WERI-Rb-1 (cell line): ENCODE measurements at regions not wholly inside any gene's neighbourhood (a gene's known extent, or its start where the extent isn't known, plus 50 kb on each side); places are given as distances from the start of the nearest gene placed in this dataset.

Experiments used
- DNase-seq: peaks from one replicate; pipeline ENCODE4 v3.0.0-alpha.2; 2020
- H3K27ac ChIP-seq: fragments of 250-450 bp; sonication (Bioruptor Pico); 2 replicates; pipeline ENCODE4 v1.5.1; 2020; ENCODE audit warnings: mild to moderate bottlenecking, moderate library complexity
- H3K27me3 ChIP-seq: fragments of 250-450 bp; sonication (Bioruptor Pico); 2 replicates; pipeline ENCODE4 v1.5.1; 2021; ENCODE audit warnings: mild to moderate bottlenecking, low read depth, moderate library complexity; ENCODE audit not compliant: insufficient read depth, severe bottlenecking
- H3K36me3 ChIP-seq: fragments of 250-450 bp; sonication (Bioruptor Pico); 2 replicates; pipeline ENCODE4 v1.5.1; 2020; ENCODE audit warnings: mild to moderate bottlenecking, moderate library complexity
- H3K4me3 ChIP-seq: 2 replicates; pipeline ENCODE4 v1.5.1; 2011; ENCODE audit warnings: low read depth, mild to moderate bottlenecking, control low read depth, low read length
- H3K9me3 ChIP-seq: fragments of 250-450 bp; sonication (Bioruptor Pico); 2 replicates; pipeline ENCODE4 v1.5.1; 2021; ENCODE audit warnings: mild to moderate bottlenecking, moderate library complexity; ENCODE audit not compliant: severe bottlenecking
- CTCF ChIP-seq: IDR thresholded peaks from 2 replicates; pipeline ENCODE4 v1.5.1; 2011; ENCODE audit warnings: low read depth, mild to moderate bottlenecking, control low read depth, inconsistent platforms, low read length

GRCh38 chr3:147945968-147946519 lies 536.9 kb downstream of the ZIC1 start:
- Histone ChIP-seq H3K4me3 (no peak overlapping the region), H3K27me3 (no peaks in the 10 kb centered on the region), H3K27ac (no peak overlapping the region), H3K36me3 (no peaks in the 10 kb centered on the region), H3K9me3 (no peaks in the 10 kb centered on the region)
- no peak for DNase-seq
- TF ChIP-seq CTCF = 0 out of 2 replicates have a peak, but pooled peaks have one; percentile 9

- no peak overlapping the region for H3K27ac ChIP-seq
- no peak for TF ChIP-seq CTCF
- no peak for DNase-seq
- H3K27me3 ChIP-seq = no peaks in the 10 kb centered on the region
- H3K36me3 ChIP-seq = no peaks in the 10 kb centered on the region
- H3K9me3 ChIP-seq = no peaks in the 10 kb centered on the region
- no peak overlapping the region for H3K4me3 ChIP-seq
Observed at GRCh38 chr3:147956615-147957014, 547.5 kb downstream of the ZIC1 start.

GRCh38 chr3:147958754-147959153 lies 549.6 kb downstream of the ZIC1 start:
- Histone ChIP-seq H3K4me3 (no peak overlapping the region), H3K9me3 (no peaks in the 10 kb centered on the region), H3K27me3 (no peaks in the 10 kb centered on the region), H3K27ac (no peak overlapping the region), H3K36me3 (no peaks in the 10 kb centered on the region)
- TF ChIP-seq CTCF = no peak
- no peak for DNase-seq

GRCh38 chr3:147960786-147961185 lies 551.6 kb downstream of the ZIC1 start:
- no peak for DNase-seq
- TF ChIP-seq CTCF = no peak

GRCh38 chr3:147962408-147963164 lies 553.4 kb downstream of the ZIC1 start:
- no peaks in the 10 kb centered on the region for H3K36me3 ChIP-seq
- no peak for TF ChIP-seq CTCF
- no peaks in the 10 kb centered on the region for H3K9me3 ChIP-seq
- no peak overlapping the region for H3K27ac ChIP-seq
- no peak for DNase-seq
- no peak overlapping the region for H3K4me3 ChIP-seq
- H3K27me3 ChIP-seq = no peaks in the 10 kb centered on the region

More at GRCh38 chr3:147960786-147961185, 551.6 kb downstream of the ZIC1 start:
- Histone ChIP-seq H3K9me3 (no peaks in the 10 kb centered on the region), H3K27ac (no peak overlapping the region), H3K27me3 (no peaks in the 10 kb centered on the region), H3K36me3 (no peaks in the 10 kb centered on the region), H3K4me3 (no peak overlapping the region)
